ENCODE measurements at regions not wholly inside any gene's neighbourhood (a gene's known extent, or its start where the extent isn't known, plus 50 kb on each side); places are given as distances from the start of the nearest gene placed in this dataset.

- no peak overlapping the region for H2AK5ac ChIP-seq (ENCODE audit: low read depth, low read length)
- CTCF ChIA-PET (ENCODE audit: partially characterized antibody): no interaction called here
- H4K91ac ChIP-seq (replicated peaks; ENCODE audit: insufficient read length, low read length): no peak overlapping the region
- H2BK20ac ChIP-seq (ENCODE audit: low read length): no peak overlapping the region
- no peaks in the 10 kb centered on the region for H3K27me3 ChIP-seq (replicated peaks in 1 of 4; ENCODE audit: control insufficient read depth in 3 of 4, extremely low read depth in 1 of 4, insufficient read depth in 3 of 4, low read length in 3 of 4)
- WGBS, 2 experiments (ENCODE audit: extremely low coverage in 1 of 2, insufficient coverage in 1 of 2, insufficient read length in 1 of 2, insufficient replicate concordance in 2 of 2, low coverage in 1 of 2, low lambda C conversion rate in 2 of 2, missing lambda C conversion rate in 1 of 2): 95% methylated on average over 1 of the region's 1 CpG; no CpG with 5 or more reads in 1 of the 2 experiments
- no peak overlapping the region for H2BK15ac ChIP-seq (ENCODE audit: low read length)
- H3K23ac ChIP-seq (ENCODE audit: insufficient read length): no peak overlapping the region
- H3K4me1 ChIP-seq (replicated peaks in 1 of 4; ENCODE audit: control insufficient read depth in 3 of 4, insufficient read depth in 4 of 4, low read length in 3 of 4): no peaks in the 10 kb centered on the region
- no peaks in the 10 kb centered on the region for H3K36me3 ChIP-seq (ENCODE audit: control insufficient read depth in 2 of 4, insufficient read depth in 4 of 4, low read length in 3 of 4)
- no peaks in the 10 kb centered on the region for H3K9me3 ChIP-seq (ENCODE audit: insufficient read depth in 2 of 2, low read depth in 1 of 2, low read length in 1 of 2)
- FAIRE-seq: no peak
- H3K27ac ChIP-seq (ENCODE audit: low read depth, low read length): no peak overlapping the region
- no peak overlapping the region for H4K8ac ChIP-seq (ENCODE audit: extremely low read depth, insufficient read depth, low read length)
- H3K4me2 ChIP-seq (ENCODE audit: insufficient read depth in 1 of 2, low read depth in 2 of 2, low read length in 2 of 2): no peak overlapping the region
- no peak overlapping the region for H2BK12ac ChIP-seq (ENCODE audit: low read depth, low read length)
- H3K14ac ChIP-seq (ENCODE audit: insufficient read length): no peak overlapping the region
- no peak overlapping the region for H3K56ac ChIP-seq (replicated peaks; ENCODE audit: insufficient read length, low read depth, low read length)
- H2BK5ac ChIP-seq (ENCODE audit: low read depth, low read length): no peak overlapping the region
- no peak overlapping the region for H3K18ac ChIP-seq (ENCODE audit: extremely low read depth, low read length)
- no peak overlapping the region for H3K9ac ChIP-seq (replicated peaks in 1 of 4; ENCODE audit: extremely low read depth in 1 of 4, low read depth in 3 of 4, low read length in 3 of 4)
- no peaks in the 10 kb centered on the region for H3K23me2 ChIP-seq (ENCODE audit: low read depth, low read length)
- H4K5ac ChIP-seq (ENCODE audit: insufficient read length, low read depth, low read length): no peak overlapping the region
- no peak overlapping the region for H3K4me3 ChIP-seq (ENCODE audit: extremely low read depth in 1 of 4, insufficient read depth in 2 of 4, low read depth in 3 of 4, low read length in 4 of 4)
- H2BK120ac ChIP-seq (replicated peaks; ENCODE audit: low read depth, low read length): no peak overlapping the region
- H3K79me1 ChIP-seq (ENCODE audit: low read depth, low read length): no peaks in the 10 kb centered on the region
- DNase-seq (ENCODE audit: low read depth in 1 of 2, low spot score in 2 of 2): no peak
- H3K79me2 ChIP-seq (ENCODE audit: control insufficient read depth in 1 of 2, insufficient read depth in 2 of 2, low read length in 2 of 2): no peaks in the 10 kb centered on the region
- no peak overlapping the region for H2AFZ ChIP-seq (ENCODE audit: low read length)
- H3K4ac ChIP-seq (replicated peaks; ENCODE audit: insufficient read length, low read depth, low read length): no peak overlapping the region
- POLR2A ChIA-PET (ENCODE audit: partially characterized antibody): no interaction called here
- H4K20me1 ChIP-seq (replicated peaks in 1 of 2; ENCODE audit: control insufficient read depth in 1 of 2, insufficient read depth in 2 of 2, low read length in 2 of 2): no peaks in the 10 kb centered on the region
- TF ChIP-seq CBX8 (IDR thresholded peaks at IDR 0.05; ENCODE audit: borderline replicate concordance, low read depth, low read length) (no peak), NRF1 (IDR thresholded peaks at IDR 0.05; ENCODE audit: low read depth, low read length) (no peak), POU5F1 (IDR thresholded peaks at IDR 0.05; ENCODE audit: low read depth, low read length) (no peak), KDM4A (IDR thresholded peaks at IDR 0.05; ENCODE audit: low read depth, low read length, severe bottlenecking) (no peak), RAD21 (IDR thresholded peaks at IDR 0.05 in 1 of 2, conservative IDR thresholded peaks at IDR 0.05 in 1 of 2; ENCODE audit: low read depth in 2 of 2, low read length in 2 of 2) (no peak), SP2 (IDR thresholded peaks at IDR 0.05; ENCODE audit: low read length) (no peak), POLR2A (IDR thresholded peaks at IDR 0.05; ENCODE audit: control extremely low read depth in 1 of 2, low read depth in 2 of 2, low read length in 2 of 2) (no peak), PHF8 (conservative IDR thresholded peaks at IDR 0.05; ENCODE audit: low read depth, low read length) (no peak), RFX5 (IDR thresholded peaks at IDR 0.05; ENCODE audit: borderline replicate concordance, low read depth, low read length) (no peak), CREB1 (IDR thresholded peaks at IDR 0.05) (no peak), SRF (IDR thresholded peaks at IDR 0.05; ENCODE audit: low read depth, low read length) (no peak)
Measured at GRCh38 chr18:39033312-39033711, 1467.7 kb upstream of the CELF4 start.

Data from H1 (cell line).